Mammary epithelial cell (primary cell): ENCODE measurements at regions not wholly inside any gene's neighbourhood (a gene's known extent, or its start where the extent isn't known, plus 50 kb on each side); places are given as distances from the start of the nearest gene placed in this dataset.

Experiments
- CTCF ChIP-seq, 2 donors: IDR thresholded peaks in 1 of 2; conservative IDR thresholded peaks in 1 of 2; 2 replicates each; pipeline ENCODE4 v1.5.1; 2011 to 2012; ENCODE audit warnings: inconsistent platforms in 2 of 2, low read length in 2 of 2, mild to moderate bottlenecking in 2 of 2, control low read depth in 1 of 2, low read depth in 1 of 2; ENCODE audit not compliant: insufficient read depth in 1 of 2; ENCODE audit errors: extremely low read depth in 1 of 2
- EZH2 ChIP-seq: IDR thresholded peaks from 2 replicates; pipeline ENCODE4 v1.6.1; 2012; ENCODE audit warnings: low read length, inconsistent platforms, borderline replicate concordance

- TF ChIP-seq CTCF (conservative IDR thresholded peaks at IDR 0.05 in 1 of 2, IDR thresholded peaks at IDR 0.05 in 1 of 2; ENCODE audit: extremely low read depth in 1 of 2, insufficient read depth in 1 of 2, low read depth in 1 of 2, low read length in 2 of 2) (no peak), EZH2 (no peak)
These were observed 242.5 kb downstream of the FAM43A start for GRCh38 chr3:194928227-194928626.
